ENCODE measurements at regions not wholly inside any gene's neighbourhood (a gene's known extent, or its start where the extent isn't known, plus 50 kb on each side); places are given as distances from the start of the nearest gene placed in this dataset.
"Not testable (repeated sequence)": the region's sequence is repeated elsewhere in the genome, so short reads cannot be mapped to it uniquely, and the experiment has no call there.

- no peaks in the 10 kb centered on the region for H3K36me3 ChIP-seq (ENCODE audit: control insufficient read depth in 2 of 2, extremely low read depth in 1 of 2, insufficient read depth in 2 of 2, low read length in 2 of 2)
- H3K4me1 ChIP-seq (ENCODE audit: control insufficient read depth, extremely low read depth, insufficient read depth, low read length): no peaks in the 10 kb centered on the region
- H3K9me1 ChIP-seq (ENCODE audit: control insufficient read depth, extremely low read depth, insufficient read depth, low read length): no peaks in the 10 kb centered on the region
- no peak for TF ChIP-seq CTCF (optimal IDR thresholded peaks at IDR 0.05 in 1 of 3, IDR thresholded peaks at IDR 0.05 in 1 of 3, conservative IDR thresholded peaks at IDR 0.05 in 1 of 3; ENCODE audit: extremely low read depth in 1 of 3, insufficient read depth in 2 of 3, low read length in 3 of 3)
- TF ChIP-seq EZH2 (IDR thresholded peaks at IDR 0.05; ENCODE audit: low read length): no peak
- no peaks in the 10 kb centered on the region for H3K9me3 ChIP-seq (ENCODE audit: control insufficient read depth, low read depth, low read length)
- H3K27me3 ChIP-seq (ENCODE audit: control insufficient read depth, extremely low read depth, insufficient read depth, low read length): no peaks in the 10 kb centered on the region
- no peak overlapping the region for H3K4me2 ChIP-seq (ENCODE audit: control insufficient read depth, extremely low read depth, insufficient read depth, low read depth, low read length)
- H2AFZ ChIP-seq (ENCODE audit: control insufficient read depth, low read length): no peak overlapping the region
- DNase-seq (ENCODE audit: low read depth, low spot score) (no peak), FAIRE-seq (no peak)
- no peaks in the 10 kb centered on the region for H4K20me1 ChIP-seq (ENCODE audit: control insufficient read depth, extremely low read depth, insufficient read depth, low read length)
- dilution Hi-C loops (cut with MboI; ENCODE audit: extremely low pct_ligation_motif_present, low sequenced_read_pairs): no loop called here
- H3K4me3 ChIP-seq (ENCODE audit: control insufficient read depth in 2 of 3, extremely low read depth in 1 of 3, insufficient read depth in 2 of 3, low read depth in 1 of 3, low read length in 3 of 3): no peak overlapping the region
- H3K27ac ChIP-seq (ENCODE audit: control insufficient read depth, insufficient read depth, low read length): no peak overlapping the region
- no peak overlapping the region for H3K9ac ChIP-seq (ENCODE audit: control insufficient read depth, extremely low read depth, insufficient read depth, low read length)
- no peaks in the 10 kb centered on the region for H3K79me2 ChIP-seq (ENCODE audit: control insufficient read depth, insufficient read depth, low read length)
These were observed 916.2 kb downstream of the NXPH1 start for GRCh38 chr7:9349625-9350024.

- no peak overlapping the region for H2AFZ ChIP-seq (ENCODE audit: control insufficient read depth, low read length)
- no peak overlapping the region for H3K27ac ChIP-seq (ENCODE audit: control insufficient read depth, insufficient read depth, low read length)
- DNase-seq (ENCODE audit: low read depth, low spot score) (no peak), FAIRE-seq (no peak)
- TF ChIP-seq EZH2 (IDR thresholded peaks at IDR 0.05; ENCODE audit: low read length): no peak
- H3K4me2 ChIP-seq (ENCODE audit: control insufficient read depth, extremely low read depth, insufficient read depth, low read depth, low read length): no peak overlapping the region
- no peaks in the 10 kb centered on the region for H3K4me1 ChIP-seq (ENCODE audit: control insufficient read depth, extremely low read depth, insufficient read depth, low read length)
- H4K20me1 ChIP-seq (ENCODE audit: control insufficient read depth, extremely low read depth, insufficient read depth, low read length): no peaks in the 10 kb centered on the region
- no peaks in the 10 kb centered on the region for H3K9me1 ChIP-seq (ENCODE audit: control insufficient read depth, extremely low read depth, insufficient read depth, low read length)
- H3K9me3 ChIP-seq (ENCODE audit: control insufficient read depth, low read depth, low read length): no peaks in the 10 kb centered on the region
- no peaks in the 10 kb centered on the region for H3K36me3 ChIP-seq (ENCODE audit: control insufficient read depth in 2 of 2, extremely low read depth in 1 of 2, insufficient read depth in 2 of 2, low read length in 2 of 2)
- dilution Hi-C loops (cut with MboI; ENCODE audit: extremely low pct_ligation_motif_present, low sequenced_read_pairs): no loop called here
- no peaks in the 10 kb centered on the region for H3K79me2 ChIP-seq (ENCODE audit: control insufficient read depth, insufficient read depth, low read length)
- no peak overlapping the region for H3K4me3 ChIP-seq (ENCODE audit: control insufficient read depth in 2 of 3, extremely low read depth in 1 of 3, insufficient read depth in 2 of 3, low read depth in 1 of 3, low read length in 3 of 3)
- no peaks in the 10 kb centered on the region for H3K27me3 ChIP-seq (ENCODE audit: control insufficient read depth, extremely low read depth, insufficient read depth, low read length)
- no peak overlapping the region for H3K9ac ChIP-seq (ENCODE audit: control insufficient read depth, extremely low read depth, insufficient read depth, low read length)
These were observed 957.8 kb downstream of the NXPH1 start for GRCh38 chr7:9391221-9391620.

GRCh38 chr7:9391984-9392383 lies 958.6 kb downstream of the NXPH1 start:
- Histone ChIP-seq H2AFZ (ENCODE audit: control insufficient read depth, low read length) (no peak overlapping the region), H3K9me3 (ENCODE audit: control insufficient read depth, low read depth, low read length) (no peaks in the 10 kb centered on the region), H3K79me2 (ENCODE audit: control insufficient read depth, insufficient read depth, low read length) (no peaks in the 10 kb centered on the region), H3K36me3 (ENCODE audit: control insufficient read depth in 2 of 2, extremely low read depth in 1 of 2, insufficient read depth in 2 of 2, low read length in 2 of 2) (no peaks in the 10 kb centered on the region), H3K9ac (ENCODE audit: control insufficient read depth, extremely low read depth, insufficient read depth, low read length) (no peak overlapping the region), H3K9me1 (ENCODE audit: control insufficient read depth, extremely low read depth, insufficient read depth, low read length) (no peaks in the 10 kb centered on the region), H4K20me1 (ENCODE audit: control insufficient read depth, extremely low read depth, insufficient read depth, low read length) (no peaks in the 10 kb centered on the region), H3K4me2 (ENCODE audit: control insufficient read depth, extremely low read depth, insufficient read depth, low read depth, low read length) (no peak overlapping the region), H3K27me3 (ENCODE audit: control insufficient read depth, extremely low read depth, insufficient read depth, low read length) (no peaks in the 10 kb centered on the region), H3K4me1 (ENCODE audit: control insufficient read depth, extremely low read depth, insufficient read depth, low read length) (no peaks in the 10 kb centered on the region), H3K27ac (ENCODE audit: control insufficient read depth, insufficient read depth, low read length) (no peak overlapping the region), H3K4me3 (ENCODE audit: control insufficient read depth in 2 of 3, extremely low read depth in 1 of 3, insufficient read depth in 2 of 3, low read depth in 1 of 3, low read length in 3 of 3) (no peak overlapping the region)
- FAIRE-seq: no peak
- TF ChIP-seq EZH2 (IDR thresholded peaks at IDR 0.05; ENCODE audit: low read length) (no peak), CTCF (optimal IDR thresholded peaks at IDR 0.05 in 1 of 3, IDR thresholded peaks at IDR 0.05 in 1 of 3, conservative IDR thresholded peaks at IDR 0.05 in 1 of 3; ENCODE audit: extremely low read depth in 1 of 3, insufficient read depth in 2 of 3, low read length in 3 of 3) (no peak)
- no peak for DNase-seq (ENCODE audit: low read depth, low spot score)
- dilution Hi-C loops (cut with MboI; ENCODE audit: extremely low pct_ligation_motif_present, low sequenced_read_pairs): no loop called here

GRCh38 chr7:9404386-9404785 lies 971.0 kb downstream of the NXPH1 start:
- H3K4me3 ChIP-seq (ENCODE audit: control insufficient read depth in 2 of 3, extremely low read depth in 1 of 3, insufficient read depth in 2 of 3, low read depth in 1 of 3, low read length in 3 of 3); H3K36me3 ChIP-seq (ENCODE audit: control insufficient read depth in 2 of 2, extremely low read depth in 1 of 2, insufficient read depth in 2 of 2, low read length in 2 of 2); dilution Hi-C loops (cut with MboI; ENCODE audit: extremely low pct_ligation_motif_present, low sequenced_read_pairs); FAIRE-seq; H3K79me2 ChIP-seq (ENCODE audit: control insufficient read depth, insufficient read depth, low read length); H3K4me2 ChIP-seq (ENCODE audit: control insufficient read depth, extremely low read depth, insufficient read depth, low read depth, low read length); H3K4me1 ChIP-seq (ENCODE audit: control insufficient read depth, extremely low read depth, insufficient read depth, low read length); H3K27me3 ChIP-seq (ENCODE audit: control insufficient read depth, extremely low read depth, insufficient read depth, low read length); H3K9me1 ChIP-seq (ENCODE audit: control insufficient read depth, extremely low read depth, insufficient read depth, low read length); H3K9ac ChIP-seq (ENCODE audit: control insufficient read depth, extremely low read depth, insufficient read depth, low read length); H4K20me1 ChIP-seq (ENCODE audit: control insufficient read depth, extremely low read depth, insufficient read depth, low read length); DNase-seq (ENCODE audit: low read depth, low spot score); H2AFZ ChIP-seq (ENCODE audit: control insufficient read depth, low read length); H3K9me3 ChIP-seq (ENCODE audit: control insufficient read depth, low read depth, low read length); H3K27ac ChIP-seq (ENCODE audit: control insufficient read depth, insufficient read depth, low read length): not testable (repeated sequence)

All from keratinocyte (primary cell).